GM18907 (cell line): ENCODE measurements at regions not wholly inside any gene's neighbourhood (a gene's known extent, or its start where the extent isn't known, plus 50 kb on each side); places are given as distances from the start of the nearest gene placed in this dataset.
"Not testable (repeated sequence)": the region's sequence is repeated elsewhere in the genome, so short reads cannot be mapped to it uniquely, and the experiment has no call there.

Experiments
- ATAC-seq: cut with Tn5 transposase; IDR thresholded peaks from one replicate; pipeline ENCODE4 v1.9.1; 2021; ENCODE audit warnings: mild to moderate bottlenecking, moderate library complexity; ENCODE audit not compliant: unreplicated experiment

- peak; percentile 93 for ATAC-seq
Measured at GRCh38 chr11:129695571-129696308, 119.9 kb upstream of the TMEM45B start.

GRCh38 chr11:129696309-129696989, 119.2 kb upstream of the TMEM45B start:
- ATAC-seq = no peak

DNA sequence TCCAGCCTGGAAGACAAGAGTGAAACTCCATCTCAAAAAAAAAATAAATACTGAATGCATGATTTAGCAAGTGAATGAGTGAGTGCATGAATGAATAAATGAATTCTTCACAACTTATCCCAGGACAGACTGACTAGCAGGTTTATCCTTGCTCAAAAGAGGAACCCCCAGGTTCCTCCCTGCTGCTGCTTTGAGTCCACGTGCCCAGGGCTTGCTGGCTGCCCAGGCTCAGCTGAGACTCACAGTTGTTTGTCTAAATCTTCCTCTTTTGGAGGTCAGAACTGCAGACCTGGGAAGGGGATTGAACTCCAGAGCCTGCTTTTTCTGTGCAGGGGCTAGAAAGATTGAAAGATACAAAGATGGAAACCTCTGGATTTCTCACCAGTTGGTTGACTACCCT, 117.4 kb upstream of the TMEM45B start:
- ATAC-seq = no peak

DNA sequence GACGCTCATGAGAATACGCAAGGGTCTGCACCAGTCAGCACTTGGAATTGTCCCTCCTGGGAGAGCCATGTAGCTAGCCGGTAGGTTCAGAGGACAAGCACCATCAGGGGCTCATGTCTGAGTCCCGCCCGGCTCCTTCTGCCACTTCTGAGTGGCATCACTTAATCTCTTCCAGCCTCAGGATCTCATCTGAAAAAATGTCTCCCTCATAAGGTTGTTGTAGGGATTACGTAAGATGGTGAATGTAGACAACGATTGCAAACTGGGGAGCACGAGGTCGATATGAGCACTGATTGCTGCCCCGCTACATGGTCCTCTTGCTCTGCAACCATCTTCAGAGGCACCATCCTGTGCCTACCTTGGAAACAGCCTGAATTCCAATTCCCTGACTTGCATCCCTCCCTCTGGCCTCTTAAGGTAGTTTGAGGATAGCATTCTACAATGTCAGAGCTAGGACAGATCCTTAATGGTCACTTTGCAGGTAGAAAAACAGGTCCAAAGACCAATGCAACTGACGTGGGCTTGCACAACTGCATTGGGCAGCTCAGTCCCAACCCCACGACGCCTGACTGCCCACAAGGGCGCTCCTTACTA, 115.8 kb upstream of the TMEM45B start:
- no peak for ATAC-seq

DNA sequence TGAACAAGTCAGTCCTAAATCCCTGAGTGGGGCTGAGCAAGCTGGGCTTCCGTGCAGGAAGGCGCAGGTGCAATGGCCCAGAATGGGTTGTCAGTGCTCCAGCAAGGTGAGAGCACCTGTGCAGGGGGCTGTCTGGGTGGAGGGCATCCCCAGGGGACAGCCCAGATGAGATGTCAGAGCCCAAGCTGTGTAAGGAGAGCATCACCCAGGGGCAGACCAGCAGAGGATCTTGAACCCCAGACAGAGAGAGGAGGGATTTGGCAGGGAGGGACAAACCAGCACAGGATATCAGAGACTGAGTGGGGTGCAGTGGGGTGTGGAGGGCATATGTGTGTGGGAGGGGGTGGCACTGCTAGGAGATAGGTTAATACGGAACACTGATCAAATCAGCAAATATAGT, 114.9 kb upstream of the TMEM45B start:
- ATAC-seq = no peak

GRCh38 chr11:129701706-129702105, 113.9 kb upstream of the TMEM45B start:
- ATAC-seq = no peak

DNA sequence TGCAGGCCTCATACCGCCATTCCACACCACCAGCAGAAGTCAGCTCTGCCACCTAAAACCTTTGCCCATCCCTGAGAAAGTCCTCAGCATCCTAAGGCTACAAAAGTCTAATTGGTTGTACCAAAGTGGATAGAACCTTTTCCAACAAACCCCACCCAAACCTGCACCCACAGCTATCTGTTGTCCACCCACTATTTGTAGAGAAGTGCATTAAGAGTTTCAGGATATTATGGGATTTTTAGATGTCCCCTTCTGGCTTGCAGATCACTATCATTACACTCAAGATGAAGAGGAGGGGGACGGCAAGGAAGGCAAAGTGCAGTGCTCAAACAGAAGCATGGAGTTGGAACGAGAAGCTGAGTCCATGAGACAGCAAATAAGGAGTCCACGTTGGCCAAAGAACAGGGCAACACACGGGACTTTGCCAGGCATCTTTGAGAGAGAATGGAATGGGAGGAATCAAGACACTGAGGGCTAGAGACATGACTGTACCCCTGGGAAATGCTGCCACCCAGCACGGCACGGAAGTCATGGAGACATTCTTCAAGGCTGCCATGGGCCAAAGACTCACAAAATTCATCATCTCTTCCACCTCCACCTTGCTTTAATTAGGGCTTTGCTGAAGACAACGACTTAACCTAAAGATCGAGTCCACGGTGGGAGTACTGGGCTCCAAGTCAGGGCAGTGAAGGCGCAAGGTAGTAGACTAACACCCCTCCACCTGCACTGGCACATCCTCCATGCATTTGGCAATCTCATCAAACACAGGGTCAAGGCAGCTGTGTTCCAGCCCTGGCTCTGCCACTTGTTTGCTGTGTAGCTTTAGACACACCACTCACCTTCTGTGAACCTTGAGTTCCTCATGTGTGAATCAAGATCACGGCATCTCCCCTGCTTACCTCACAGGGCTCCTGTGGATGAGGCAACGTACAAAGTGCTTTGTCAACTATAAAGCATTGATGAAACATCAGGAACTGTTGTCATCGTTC, 112.9 kb upstream of the TMEM45B start:
- ATAC-seq = no peak

DNA sequence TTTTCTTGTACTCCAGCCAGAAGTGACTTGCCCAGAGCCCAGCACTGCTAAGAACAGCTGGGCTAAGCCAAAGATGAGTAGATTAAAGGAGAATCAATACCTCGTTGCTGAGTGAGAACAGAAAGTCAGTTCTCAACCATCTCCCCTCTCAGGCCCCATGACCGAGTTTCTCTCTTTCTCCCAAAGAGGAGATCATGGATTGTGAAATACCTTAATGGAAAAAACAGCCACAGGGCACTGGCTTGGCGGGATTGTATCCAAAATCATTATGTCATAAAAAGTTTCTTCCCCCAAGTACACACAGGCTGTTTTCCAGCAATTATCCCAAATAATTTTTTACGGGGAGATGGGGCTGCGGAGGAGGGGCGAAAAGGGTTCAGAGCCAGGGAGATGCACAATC, 111.8 kb upstream of the TMEM45B start:
- ATAC-seq = no peak

- ATAC-seq = no peak
Measured at GRCh38 chr11:129704831-129705230, 110.8 kb upstream of the TMEM45B start.

- ATAC-seq = no peak
Measured at GRCh38 chr11:129705341-129705740, 110.3 kb upstream of the TMEM45B start.

DNA sequence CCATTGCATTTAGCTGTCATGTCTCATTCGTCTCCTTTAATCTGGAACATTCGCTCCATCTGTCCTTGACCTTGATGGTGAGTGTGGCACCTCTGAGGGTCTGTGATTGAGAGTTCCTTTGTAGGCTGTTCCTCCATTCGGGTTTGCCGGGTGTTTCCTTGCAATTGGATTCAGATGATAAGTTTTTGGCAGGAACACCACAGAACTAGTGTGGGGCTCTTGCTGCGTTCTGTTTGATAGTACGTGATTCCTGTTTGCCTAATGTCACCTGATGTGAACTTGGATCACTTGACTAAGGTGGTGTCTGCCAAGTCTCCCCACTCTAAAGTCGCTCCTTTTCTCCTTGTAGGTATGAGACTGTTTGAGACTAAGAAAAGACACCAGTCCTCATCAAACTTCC, 109.7 kb upstream of the TMEM45B start:
- ATAC-seq = no peak

GRCh38 chr11:129709801-129710398, 105.7 kb upstream of the TMEM45B start:
- ATAC-seq = no peak

DNA sequence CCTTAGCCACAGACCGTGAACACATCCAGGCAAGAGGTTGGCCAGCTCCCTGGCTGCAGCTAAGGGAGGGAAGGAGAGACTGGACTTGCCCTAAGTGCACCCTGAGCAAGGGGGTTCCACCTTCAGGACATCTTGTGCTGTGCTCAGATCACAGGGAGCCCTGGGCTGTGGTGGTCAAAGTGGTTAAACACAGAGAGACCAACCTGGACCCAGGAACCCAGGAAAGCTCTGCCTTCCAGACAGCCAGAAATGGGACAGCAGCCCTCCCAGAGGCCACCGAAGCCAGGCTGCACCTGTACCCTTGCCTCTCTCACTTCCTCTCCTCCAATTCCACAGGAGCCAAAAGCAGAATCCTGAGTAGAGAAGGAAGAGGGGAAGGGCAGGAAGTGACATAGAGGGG, 105.2 kb upstream of the TMEM45B start:
- ATAC-seq = no peak

GRCh38 chr11:129711760-129712159, 103.9 kb upstream of the TMEM45B start:
- no peak for ATAC-seq

DNA sequence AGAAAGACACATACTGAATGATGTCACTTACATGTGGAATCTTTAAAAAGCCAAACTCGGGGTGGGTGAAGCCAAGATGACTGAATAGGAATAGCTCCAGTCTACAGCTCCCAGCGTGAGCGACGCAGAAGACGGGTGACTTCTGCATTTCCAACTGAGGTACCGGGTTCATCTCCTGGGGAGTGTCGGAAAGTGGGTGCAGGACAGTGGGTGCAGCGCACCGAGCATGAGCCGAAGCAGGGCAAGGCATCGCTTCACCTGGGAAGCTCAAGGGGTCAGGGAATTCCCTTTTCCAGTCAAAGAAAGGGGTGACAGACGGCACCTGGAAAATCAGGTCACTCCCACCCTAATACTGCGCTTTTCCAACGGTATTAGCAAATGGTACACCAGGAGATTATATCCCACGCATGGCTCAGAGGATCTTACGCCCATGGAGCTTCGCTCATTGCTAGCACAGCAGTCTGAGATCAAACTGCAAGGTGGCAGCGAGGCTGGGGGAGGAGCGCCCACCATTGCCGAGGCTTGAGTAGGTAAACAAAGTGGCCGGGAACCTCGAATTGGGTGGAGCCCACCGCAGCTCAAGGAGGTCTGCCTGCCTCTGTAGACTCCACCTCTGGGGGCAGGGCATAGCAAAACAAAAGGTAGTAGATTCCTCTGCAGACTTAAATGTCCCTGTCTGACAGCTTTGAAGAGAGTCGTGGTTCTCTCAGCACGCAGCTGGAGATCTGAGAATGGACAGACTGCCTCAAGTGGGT, 103.0 kb upstream of the TMEM45B start:
- not testable (repeated sequence) for ATAC-seq

DNA sequence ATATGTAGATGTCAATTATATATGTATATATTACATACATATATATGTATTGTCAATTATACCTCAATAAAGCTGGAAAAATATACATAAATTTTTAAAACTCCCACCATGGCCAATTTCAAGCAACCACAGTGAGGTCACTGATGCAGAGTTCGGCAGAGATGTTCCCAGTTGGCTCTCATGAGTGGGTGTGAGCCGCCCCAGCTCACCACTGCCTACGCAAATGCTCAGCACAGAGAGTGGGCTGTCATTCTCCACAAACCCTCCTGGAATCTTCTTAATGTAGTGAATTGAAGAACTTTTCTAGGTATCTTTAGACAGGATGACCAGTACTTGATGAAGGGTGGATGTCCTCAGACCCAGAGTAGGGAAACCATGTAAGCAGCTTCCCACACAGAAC, 96.6 kb upstream of the TMEM45B start:
- ATAC-seq = no peak

DNA sequence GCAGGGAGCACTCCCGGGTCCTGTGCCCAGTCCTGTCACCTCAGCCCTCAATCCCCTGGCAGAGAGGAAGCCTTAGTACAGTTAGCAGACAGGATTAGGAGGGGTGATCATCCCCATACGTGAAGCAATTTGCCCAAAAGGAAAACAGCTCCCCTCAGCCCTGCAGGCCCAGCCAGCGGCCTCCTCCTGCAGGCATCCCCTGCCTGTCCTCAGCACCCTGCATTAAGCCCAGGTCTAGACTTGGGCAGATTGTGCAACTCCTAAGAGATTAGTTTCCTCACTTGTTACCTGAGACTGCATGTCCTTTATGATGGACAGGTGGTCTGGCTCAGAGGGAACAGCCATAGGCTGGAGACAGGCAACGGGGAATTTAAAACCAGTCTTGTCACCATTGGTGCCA, 95.5 kb upstream of the TMEM45B start:
- no peak for ATAC-seq

- ATAC-seq = no peak
Measured at GRCh38 chr11:129720994-129721393, 94.7 kb upstream of the TMEM45B start.

- no peak for ATAC-seq
Measured at GRCh38 chr11:129721685-129722084, 94.0 kb upstream of the TMEM45B start.

DNA sequence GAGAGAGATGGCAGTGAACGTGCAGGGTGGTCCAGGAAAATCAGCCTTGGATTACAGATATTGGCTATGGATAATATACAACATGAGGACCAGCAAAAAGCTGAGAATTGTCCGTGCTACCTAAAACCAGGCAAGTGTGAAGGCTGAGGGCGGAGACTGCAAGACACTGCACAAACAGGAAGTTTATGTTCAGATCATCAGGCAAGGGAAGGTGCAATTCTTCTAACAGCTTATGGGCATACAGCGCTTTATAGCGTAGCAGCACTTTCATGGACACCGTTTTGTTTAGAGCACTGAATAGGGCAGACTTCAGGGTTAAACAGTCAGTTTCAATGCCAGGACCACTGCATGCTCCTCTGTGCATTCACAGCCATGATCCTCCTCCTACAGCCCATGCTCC, 93.1 kb upstream of the TMEM45B start:
- ATAC-seq = no peak
